ENCODE measurements at regions not wholly inside any gene's neighbourhood (a gene's known extent, or its start where the extent isn't known, plus 50 kb on each side); places are given as distances from the start of the nearest gene placed in this dataset.

DNA sequence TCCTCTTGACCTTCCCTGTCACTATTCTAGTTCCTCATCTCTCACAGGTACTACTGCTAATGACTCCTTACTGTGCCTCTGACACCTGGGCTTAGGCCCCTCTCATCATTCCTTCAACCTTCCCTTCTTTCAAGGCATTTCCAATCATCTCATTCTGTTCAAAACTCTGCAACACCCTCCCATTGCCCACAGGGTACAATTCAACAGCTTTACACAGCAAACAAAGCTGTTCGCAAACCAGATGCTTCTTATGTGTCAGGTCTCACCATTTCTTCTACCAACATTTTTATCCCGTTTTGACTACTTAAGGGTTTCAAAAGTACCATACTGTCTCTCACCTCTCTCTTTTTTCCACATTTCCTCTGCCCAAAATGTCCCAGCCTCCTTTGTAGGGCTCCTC, 84.4 kb upstream of the ID4 start:
- no peak overlapping the region for H2AFZ ChIP-seq (ENCODE audit: low read depth, low read length)
- DNase-seq (no peak), ATAC-seq (ENCODE audit: insufficient read depth, low read depth) (no peak)

DNA sequence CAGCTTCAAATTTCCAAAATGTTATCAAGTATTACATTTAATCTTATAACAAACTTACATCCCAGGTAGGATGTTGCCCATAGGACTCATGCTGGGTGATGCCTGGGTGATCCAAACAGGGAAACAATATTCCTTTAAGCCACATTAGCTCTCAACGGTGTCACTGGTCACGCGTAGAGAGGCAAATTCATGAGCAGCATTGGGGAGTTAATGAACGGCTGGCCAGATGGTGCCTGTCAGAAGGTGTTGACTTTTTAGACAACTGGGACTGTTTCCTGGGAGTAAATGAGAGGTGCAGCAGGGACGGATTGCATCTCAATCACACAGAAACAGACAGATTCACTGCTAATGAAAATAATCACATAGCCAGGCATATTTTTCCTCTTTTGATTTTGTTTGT, 83.3 kb upstream of the ID4 start:
- no peak overlapping the region for H3K4me3 ChIP-seq (ENCODE audit: low read depth in 1 of 2, low read length in 2 of 2)
- H3K9ac ChIP-seq (ENCODE audit: low read depth, low read length), result no peak overlapping the region
- DNase-seq (no peak), ATAC-seq (ENCODE audit: insufficient read depth, low read depth) (no peak)
- H2AFZ ChIP-seq (ENCODE audit: low read depth, low read length), result no peak overlapping the region
- H3K79me2 ChIP-seq (ENCODE audit: insufficient read depth, low read length), result no peaks in the 10 kb centered on the region
- H3K27ac ChIP-seq (ENCODE audit: low read length), result no peak overlapping the region
- no peaks in the 10 kb centered on the region for H4K20me1 ChIP-seq (ENCODE audit: insufficient read depth, low read length)
- H3K4me2 ChIP-seq (ENCODE audit: insufficient read depth, low read length), result no peak overlapping the region
- TF ChIP-seq EZH2 (IDR thresholded peaks at IDR 0.05; ENCODE audit: borderline replicate concordance, low read depth, low read length, severe bottlenecking), result no peak
- TF ChIP-seq, protein P1, sequence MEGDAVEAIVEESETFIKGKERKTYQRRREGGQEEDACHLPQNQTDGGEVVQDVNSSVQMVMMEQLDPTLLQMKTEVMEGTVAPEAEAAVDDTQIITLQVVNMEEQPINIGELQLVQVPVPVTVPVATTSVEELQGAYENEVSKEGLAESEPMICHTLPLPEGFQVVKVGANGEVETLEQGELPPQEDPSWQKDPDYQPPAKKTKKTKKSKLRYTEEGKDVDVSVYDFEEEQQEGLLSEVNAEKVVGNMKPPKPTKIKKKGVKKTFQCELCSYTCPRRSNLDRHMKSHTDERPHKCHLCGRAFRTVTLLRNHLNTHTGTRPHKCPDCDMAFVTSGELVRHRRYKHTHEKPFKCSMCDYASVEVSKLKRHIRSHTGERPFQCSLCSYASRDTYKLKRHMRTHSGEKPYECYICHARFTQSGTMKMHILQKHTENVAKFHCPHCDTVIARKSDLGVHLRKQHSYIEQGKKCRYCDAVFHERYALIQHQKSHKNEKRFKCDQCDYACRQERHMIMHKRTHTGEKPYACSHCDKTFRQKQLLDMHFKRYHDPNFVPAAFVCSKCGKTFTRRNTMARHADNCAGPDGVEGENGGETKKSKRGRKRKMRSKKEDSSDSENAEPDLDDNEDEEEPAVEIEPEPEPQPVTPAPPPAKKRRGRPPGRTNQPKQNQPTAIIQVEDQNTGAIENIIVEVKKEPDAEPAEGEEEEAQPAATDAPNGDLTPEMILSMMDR (IDR thresholded peaks at IDR 0.05; ENCODE audit: borderline replicate concordance, extremely low read depth, low read length, poor library complexity, severe bottlenecking), result no peak
- no peaks in the 10 kb centered on the region for H3K36me3 ChIP-seq (ENCODE audit: insufficient read depth, low read length)
- no peaks in the 10 kb centered on the region for H3K27me3 ChIP-seq (ENCODE audit: insufficient read depth, low read length, poor library complexity)
- H3K9me3 ChIP-seq (ENCODE audit: insufficient read depth, low read length, severe bottlenecking), result no peaks in the 10 kb centered on the region
- H3K4me1 ChIP-seq (ENCODE audit: insufficient read depth, low read length), result no peaks in the 10 kb centered on the region

More for the DNA sequence above, 84.4 kb upstream of the ID4 start:
- H3K9ac ChIP-seq (ENCODE audit: low read depth, low read length), result no peak overlapping the region
- H3K9me3 ChIP-seq (ENCODE audit: insufficient read depth, low read length, severe bottlenecking), result no peaks in the 10 kb centered on the region
- no peaks in the 10 kb centered on the region for H4K20me1 ChIP-seq (ENCODE audit: insufficient read depth, low read length)
- TF ChIP-seq, protein P1 (IDR thresholded peaks at IDR 0.05; ENCODE audit: borderline replicate concordance, extremely low read depth, low read length, poor library complexity, severe bottlenecking), result no peak
- TF ChIP-seq EZH2 (IDR thresholded peaks at IDR 0.05; ENCODE audit: borderline replicate concordance, low read depth, low read length, severe bottlenecking), result no peak
- no peak overlapping the region for H3K4me2 ChIP-seq (ENCODE audit: insufficient read depth, low read length)
- H3K27ac ChIP-seq (ENCODE audit: low read length), result no peak overlapping the region
- H3K36me3 ChIP-seq (ENCODE audit: insufficient read depth, low read length), result no peaks in the 10 kb centered on the region
- H3K27me3 ChIP-seq (ENCODE audit: insufficient read depth, low read length, poor library complexity), result no peaks in the 10 kb centered on the region
- no peaks in the 10 kb centered on the region for H3K79me2 ChIP-seq (ENCODE audit: insufficient read depth, low read length)
- no peaks in the 10 kb centered on the region for H3K4me1 ChIP-seq (ENCODE audit: insufficient read depth, low read length)
- H3K4me3 ChIP-seq (ENCODE audit: low read depth in 1 of 2, low read length in 2 of 2), result no peak overlapping the region

DNA sequence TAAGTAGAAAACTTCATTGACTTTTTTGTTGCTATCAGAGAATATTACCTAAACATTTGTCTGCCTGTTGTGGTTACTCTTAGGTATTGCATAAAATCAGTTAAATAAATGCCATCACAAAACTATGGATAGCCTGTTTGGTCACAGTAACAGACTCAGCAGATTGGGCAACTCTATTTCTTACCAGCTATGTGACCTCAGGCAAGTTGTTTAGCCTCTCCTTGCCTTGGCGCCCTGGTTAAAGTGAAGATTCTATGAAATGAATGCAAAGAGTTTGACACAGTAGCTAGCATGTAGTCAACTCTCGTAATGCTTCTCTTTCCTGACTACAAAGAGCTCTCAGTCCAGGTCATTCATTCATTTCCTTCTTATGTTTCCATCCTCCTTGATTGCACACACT, 82.5 kb upstream of the ID4 start:
- H3K79me2 ChIP-seq (ENCODE audit: insufficient read depth, low read length), result no peaks in the 10 kb centered on the region

More for the DNA sequence above, 82.5 kb upstream of the ID4 start:
- ATAC-seq (ENCODE audit: insufficient read depth, low read depth) (no peak), DNase-seq (no peak)
- no peak overlapping the region for H3K9ac ChIP-seq (ENCODE audit: low read depth, low read length)
- H3K36me3 ChIP-seq (ENCODE audit: insufficient read depth, low read length), result no peaks in the 10 kb centered on the region
- no peaks in the 10 kb centered on the region for H4K20me1 ChIP-seq (ENCODE audit: insufficient read depth, low read length)
- H3K9me3 ChIP-seq (ENCODE audit: insufficient read depth, low read length, severe bottlenecking), result no peaks in the 10 kb centered on the region
- H3K4me3 ChIP-seq (ENCODE audit: low read depth in 1 of 2, low read length in 2 of 2), result no peak overlapping the region
- H3K27ac ChIP-seq (ENCODE audit: low read length), result no peak overlapping the region
- H3K4me2 ChIP-seq (ENCODE audit: insufficient read depth, low read length), result no peak overlapping the region
- TF ChIP-seq, protein P1 (IDR thresholded peaks at IDR 0.05; ENCODE audit: borderline replicate concordance, extremely low read depth, low read length, poor library complexity, severe bottlenecking), result no peak
- no peak for TF ChIP-seq EZH2 (IDR thresholded peaks at IDR 0.05; ENCODE audit: borderline replicate concordance, low read depth, low read length, severe bottlenecking)
- no peaks in the 10 kb centered on the region for H3K4me1 ChIP-seq (ENCODE audit: insufficient read depth, low read length)
- no peaks in the 10 kb centered on the region for H3K27me3 ChIP-seq (ENCODE audit: insufficient read depth, low read length, poor library complexity)
- H2AFZ ChIP-seq (ENCODE audit: low read depth, low read length), result no peak overlapping the region
